Naive thymus-derived CD8-positive, alpha-beta T cell (primary cell): ENCODE measurements at regions not wholly inside any gene's neighbourhood (a gene's known extent, or its start where the extent isn't known, plus 50 kb on each side); places are given as distances from the start of the nearest gene placed in this dataset.
"Not testable (repeated sequence)": the region's sequence is repeated elsewhere in the genome, so short reads cannot be mapped to it uniquely, and the experiment has no call there.

ENCODE experiments used
- ATAC-seq, 2 donors: fragments of 150-1000 bp; cut with Tn5 transposase in 1 of 2; sonication (Bioruptor Pico), chemical (Tn5 transposase) in 1 of 2; 1 replicate in 1 of 2; 2 replicates in 1 of 2; pipeline ENCODE4 v1.10.0; 2021; ENCODE audit warnings: mild to moderate bottlenecking in 2 of 2, moderate library complexity in 2 of 2
- POLR2A ChIA-PET: fragments of 350-600 bp; sonication (Branson Sonifier 250); formaldehyde crosslinking; loops from one replicate; lab custom pipeline; 2021; ENCODE audit warnings: antibody characterized with exemption; lab: Charles Lee
- DNase-seq, 10 donors: peaks; one replicate each; pipeline versions ENCODE4 v3.0.0 to v3.0.0-alpha.2; 2020 to 2022
- H3K27ac Mint-ChIP-seq, 10 donors: one replicate each; pipeline ENCODE4 v1.8.0; 2020 to 2022; ENCODE audit warnings: mild to moderate bottlenecking in 10 of 10, mixed read lengths in 10 of 10, moderate library complexity in 4 of 10, inconsistent platforms in 1 of 10
- H3K27me3 Mint-ChIP-seq, 5 donors: one replicate each; pipeline ENCODE4 v1.8.0; 2021 to 2022; ENCODE audit warnings: mixed read lengths in 5 of 5
- H3K36me3 Mint-ChIP-seq, 3 donors: one replicate each; pipeline ENCODE4 v1.8.0; 2020 to 2022; ENCODE audit warnings: mixed read lengths in 3 of 3, mild to moderate bottlenecking in 2 of 3, inconsistent platforms in 1 of 3
- H3K4me1 Mint-ChIP-seq, 4 donors: one replicate each; pipeline ENCODE4 v1.8.0; 2021 to 2022; ENCODE audit warnings: mixed read lengths in 4 of 4
- H3K4me3 Mint-ChIP-seq, 10 donors: one replicate each; pipeline ENCODE4 v1.8.0; 2020 to 2022; ENCODE audit warnings: mild to moderate bottlenecking in 10 of 10, mixed read lengths in 10 of 10, moderate library complexity in 6 of 10, inconsistent platforms in 1 of 10
- H3K9me3 Mint-ChIP-seq, 9 donors: one replicate each; pipeline ENCODE4 v1.8.0; 2020 to 2022; ENCODE audit warnings: mixed read lengths in 9 of 9, mild to moderate bottlenecking in 3 of 9, inconsistent platforms in 1 of 9, moderate library complexity in 1 of 9

GRCh38 chr6:166703149-166703710 is 76.2 kb upstream of the RPS6KA2 start:
- peaks cover 0 to 3% (median 0%) of the 10 kb centered on the region in 3 donors for H3K36me3 Mint-ChIP-seq
- no peak for DNase-seq
- H3K27me3 Mint-ChIP-seq, result peaks cover 6 to 15% (median 11%) of the 10 kb centered on the region in 5 donors
- H3K4me3 Mint-ChIP-seq, result no peak overlapping the region
- POLR2A ChIA-PET, result interaction anchor here (0.5 kb wide), 1 partner anchor 308 kb away, joined by 3 read pairs; no protein-coding TSS in a partner anchor
- no peaks in the 10 kb centered on the region for H3K9me3 Mint-ChIP-seq
- H3K4me1 Mint-ChIP-seq, result peaks cover 2 to 7% (median 4%) of the 10 kb centered on the region in 4 donors
- H3K27ac Mint-ChIP-seq, result no peak overlapping the region
- no peak for ATAC-seq

GRCh38 chr6:166701424-166701823 is 74.4 kb upstream of the RPS6KA2 start:
- DNase-seq, H3K9me3 Mint-ChIP-seq, H3K4me3 Mint-ChIP-seq, H3K4me1 Mint-ChIP-seq, POLR2A ChIA-PET, H3K36me3 Mint-ChIP-seq, ATAC-seq: not testable (repeated sequence)
- peaks cover 6 to 15% (median 11%) of the 10 kb centered on the region in 5 donors for H3K27me3 Mint-ChIP-seq
- peak overlapping the region in 1 of 10 donors; percentile 19 for H3K27ac Mint-ChIP-seq

- H3K36me3 Mint-ChIP-seq, H3K4me1 Mint-ChIP-seq, ATAC-seq, H3K27ac Mint-ChIP-seq, POLR2A ChIA-PET, H3K4me3 Mint-ChIP-seq, H3K9me3 Mint-ChIP-seq: not testable (repeated sequence)
- peaks cover 6 to 15% (median 7%) of the 10 kb centered on the region in 5 donors for H3K27me3 Mint-ChIP-seq
- peak in 1 of 10 donors; percentile 7 for DNase-seq
Measured at GRCh38 chr6:166700871-166701270, 73.8 kb upstream of the RPS6KA2 start.

GRCh38 chr6:166697113-166697512 is 70.1 kb upstream of the RPS6KA2 start:
- H3K27ac Mint-ChIP-seq, result no peak overlapping the region
- H3K27me3 Mint-ChIP-seq, result peaks cover 0 to 4% (median 2%) of the 10 kb centered on the region in 5 donors
- no peaks in the 10 kb centered on the region for H3K36me3 Mint-ChIP-seq
- DNase-seq (no peak), ATAC-seq (no peak)
- POLR2A ChIA-PET, result no interaction called here
- H3K4me3 Mint-ChIP-seq, result no peak overlapping the region
- H3K4me1 Mint-ChIP-seq, result peaks cover 0 to 4% (median 3%) of the 10 kb centered on the region in 4 donors
- no peaks in the 10 kb centered on the region for H3K9me3 Mint-ChIP-seq

GRCh38 chr6:166693880-166694279 is 66.8 kb upstream of the RPS6KA2 start:
- Mint-ChIP-seq H3K27me3 (peaks cover 0 to 5% (median 0%) of the 10 kb centered on the region in 5 donors), H3K36me3 (no peaks in the 10 kb centered on the region), H3K27ac (no peak overlapping the region), H3K4me1 (no peaks in the 10 kb centered on the region), H3K4me3 (no peak overlapping the region), H3K9me3 (no peaks in the 10 kb centered on the region)
- POLR2A ChIA-PET, result no interaction called here
- DNase-seq, result no peak
- ATAC-seq, result no peak

GRCh38 chr6:166692723-166693302 is 65.8 kb upstream of the RPS6KA2 start:
- H3K4me3 Mint-ChIP-seq, result no peak overlapping the region
- H3K27ac Mint-ChIP-seq, result no peak overlapping the region
- H3K36me3 Mint-ChIP-seq, result no peaks in the 10 kb centered on the region
- no peaks in the 10 kb centered on the region for H3K9me3 Mint-ChIP-seq
- H3K4me1 Mint-ChIP-seq, result no peaks in the 10 kb centered on the region
- ATAC-seq (no peak), DNase-seq (no peak)
- POLR2A ChIA-PET, result no interaction called here
- H3K27me3 Mint-ChIP-seq, result peaks cover 0 to 5% (median under 1%) of the 10 kb centered on the region in 5 donors

GRCh38 chr6:166691746-166692145 is 64.7 kb upstream of the RPS6KA2 start:
- Mint-ChIP-seq H3K4me3 (no peak overlapping the region), H3K27ac (no peak overlapping the region), H3K27me3 (peaks cover 0 to 7% (median 3%) of the 10 kb centered on the region in 5 donors), H3K9me3 (no peaks in the 10 kb centered on the region), H3K4me1 (no peaks in the 10 kb centered on the region), H3K36me3 (no peaks in the 10 kb centered on the region)
- no peak for ATAC-seq
- no peak for DNase-seq
- POLR2A ChIA-PET, result no interaction called here

- Mint-ChIP-seq H3K36me3 (no peaks in the 10 kb centered on the region), H3K27ac (peak overlapping the region in 1 of 10 donors; percentile 14), H3K9me3 (no peaks in the 10 kb centered on the region), H3K27me3 (peaks cover 0 to 6% (median 3%) of the 10 kb centered on the region in 5 donors), H3K4me1 (no peaks in the 10 kb centered on the region), H3K4me3 (no peak overlapping the region)
- ATAC-seq (no peak), DNase-seq (no peak)
- POLR2A ChIA-PET, result no interaction called here
Measured at GRCh38 chr6:166691199-166691598, 64.1 kb upstream of the RPS6KA2 start.

GRCh38 chr6:166689687-166690086 is 62.6 kb upstream of the RPS6KA2 start:
- POLR2A ChIA-PET, result no interaction called here
- Mint-ChIP-seq H3K27me3 (peaks cover 0 to 5% (median 3%) of the 10 kb centered on the region in 5 donors), H3K4me1 (no peaks in the 10 kb centered on the region), H3K27ac (no peak overlapping the region), H3K4me3 (no peak overlapping the region), H3K9me3 (no peaks in the 10 kb centered on the region), H3K36me3 (no peaks in the 10 kb centered on the region)
- no peak for DNase-seq
- ATAC-seq, result no peak

- Mint-ChIP-seq H3K4me1 (no peaks in the 10 kb centered on the region), H3K27ac (no peak overlapping the region), H3K36me3 (no peaks in the 10 kb centered on the region), H3K27me3 (peaks cover 0 to 5% (median 3%) of the 10 kb centered on the region in 5 donors), H3K4me3 (no peak overlapping the region), H3K9me3 (no peaks in the 10 kb centered on the region)
- ATAC-seq, result no peak
- DNase-seq, result no peak
- POLR2A ChIA-PET, result no interaction called here
Measured at GRCh38 chr6:166688901-166689300, 61.9 kb upstream of the RPS6KA2 start.

- ATAC-seq (no peak), DNase-seq (no peak)
- Mint-ChIP-seq H3K27ac (no peak overlapping the region), H3K4me1 (no peaks in the 10 kb centered on the region), H3K36me3 (no peaks in the 10 kb centered on the region), H3K9me3 (no peaks in the 10 kb centered on the region), H3K4me3 (no peak overlapping the region), H3K27me3 (peaks cover 0 to 5% (median 3%) of the 10 kb centered on the region in 5 donors)
- POLR2A ChIA-PET, result no interaction called here
Measured at GRCh38 chr6:166687879-166688205, 60.8 kb upstream of the RPS6KA2 start.

GRCh38 chr6:166687070-166687878 is 60.2 kb upstream of the RPS6KA2 start:
- Mint-ChIP-seq H3K4me1 (no peaks in the 10 kb centered on the region), H3K27ac (no peak overlapping the region), H3K27me3 (peaks cover 0 to 5% (median 3%) of the 10 kb centered on the region in 5 donors), H3K36me3 (no peaks in the 10 kb centered on the region), H3K4me3 (no peak overlapping the region), H3K9me3 (no peaks in the 10 kb centered on the region)
- no peak for ATAC-seq
- POLR2A ChIA-PET, result no interaction called here
- no peak for DNase-seq

GRCh38 chr6:166686317-166686716 is 59.3 kb upstream of the RPS6KA2 start:
- POLR2A ChIA-PET, result no interaction called here
- Mint-ChIP-seq H3K27me3 (peaks cover 0 to 3% (median 2%) of the 10 kb centered on the region in 5 donors), H3K27ac (peak overlapping the region in 1 of 10 donors; percentile 9)

More at GRCh38 chr6:166686317-166686716, 59.3 kb upstream of the RPS6KA2 start:
- Mint-ChIP-seq H3K9me3 (no peaks in the 10 kb centered on the region), H3K36me3 (no peaks in the 10 kb centered on the region), H3K4me3 (no peak overlapping the region), H3K4me1 (no peaks in the 10 kb centered on the region)
- ATAC-seq, result no peak
- no peak for DNase-seq
